Jurkat, Clone E6-1 (cell line): ENCODE measurements at regions not wholly inside any gene's neighbourhood (a gene's known extent, or its start where the extent isn't known, plus 50 kb on each side); places are given as distances from the start of the nearest gene placed in this dataset.

Experiments
- DNase-seq: peaks from one replicate; pipeline ENCODE4 v3.0.0-alpha.2; 2011; ENCODE audit warnings: low read depth, low spot score
- H3K4me3 ChIP-seq: 2 replicates; pipeline ENCODE4 v1.5.1; 2011; ENCODE audit warnings: mild to moderate bottlenecking, low read length, control low read depth, moderate library complexity

DNA sequence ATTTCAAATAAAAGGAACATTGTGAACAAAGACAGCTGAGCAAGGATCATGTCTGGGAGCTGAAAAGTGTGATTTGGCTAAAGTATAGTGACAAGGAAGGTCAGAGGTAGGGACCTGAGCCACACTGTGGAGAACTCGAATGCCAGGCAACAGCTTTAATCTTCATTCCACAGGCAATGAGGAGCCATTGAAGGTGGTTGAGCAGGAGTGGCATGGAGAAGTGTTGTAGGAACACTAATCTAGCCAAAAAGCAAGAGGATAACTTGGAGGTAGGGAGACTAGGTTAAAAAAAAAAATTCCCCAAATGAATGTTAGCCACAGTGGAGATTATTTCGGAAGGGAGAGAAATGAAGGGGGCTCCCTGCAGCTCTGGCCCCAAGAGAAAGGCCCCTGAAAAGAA, 286.9 kb downstream of the BCOR start:
- DNase-seq, result no peak
- no peak overlapping the region for H3K4me3 ChIP-seq

DNA sequence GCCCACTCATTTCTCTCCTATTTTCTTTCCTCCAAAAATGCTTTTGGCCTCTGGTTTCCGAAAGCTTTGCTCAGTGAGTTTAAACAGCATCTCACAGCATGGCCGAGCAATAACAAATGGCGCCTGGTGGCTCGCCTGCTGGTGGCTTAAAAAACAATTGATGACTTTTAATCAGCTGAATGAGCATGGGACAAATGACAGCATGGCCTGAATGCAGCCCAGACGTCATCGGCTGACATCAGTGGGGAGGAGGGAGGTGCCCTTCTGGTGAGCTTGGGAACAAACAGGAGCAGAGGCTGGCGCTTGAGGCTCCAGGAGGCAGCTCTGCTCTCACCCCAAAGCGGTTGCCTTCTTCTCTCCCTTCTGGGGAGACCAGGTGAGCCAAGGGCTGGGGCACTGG, 286.4 kb downstream of the BCOR start:
- DNase-seq, result no peak
- H3K4me3 ChIP-seq, result no peak overlapping the region

DNA sequence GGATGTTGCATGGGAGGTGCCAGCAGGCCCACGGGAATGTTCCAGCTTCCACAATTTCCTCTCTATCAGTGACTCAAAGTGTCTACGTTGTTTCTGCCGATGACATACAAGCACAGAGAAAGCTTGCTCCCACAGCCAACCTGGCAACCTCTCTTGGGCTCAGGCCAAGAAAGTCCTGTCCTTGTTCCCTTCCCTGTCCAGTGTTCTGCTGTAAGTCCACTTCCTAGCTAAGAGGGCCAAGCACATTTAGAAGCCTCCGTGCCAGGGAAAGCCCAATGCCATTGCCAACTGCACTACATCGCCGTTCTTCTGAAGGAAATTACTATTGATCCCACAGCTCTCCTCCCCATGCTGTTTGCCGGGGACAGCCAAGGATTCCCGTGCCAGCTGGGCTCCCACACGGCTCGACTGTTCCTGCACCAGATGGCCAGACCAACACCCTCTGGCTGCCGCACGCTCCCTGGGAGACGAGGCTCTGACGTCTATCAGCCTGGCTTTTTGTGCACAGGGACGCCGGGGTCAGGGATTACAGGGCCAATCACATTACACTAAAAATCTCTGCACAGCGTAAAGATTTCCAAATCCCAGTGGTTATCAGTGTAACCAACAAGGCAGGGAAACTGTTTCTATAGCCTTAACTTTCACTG, 284.0 kb downstream of the BCOR start:
- no peak for DNase-seq
- no peak overlapping the region for H3K4me3 ChIP-seq

DNA sequence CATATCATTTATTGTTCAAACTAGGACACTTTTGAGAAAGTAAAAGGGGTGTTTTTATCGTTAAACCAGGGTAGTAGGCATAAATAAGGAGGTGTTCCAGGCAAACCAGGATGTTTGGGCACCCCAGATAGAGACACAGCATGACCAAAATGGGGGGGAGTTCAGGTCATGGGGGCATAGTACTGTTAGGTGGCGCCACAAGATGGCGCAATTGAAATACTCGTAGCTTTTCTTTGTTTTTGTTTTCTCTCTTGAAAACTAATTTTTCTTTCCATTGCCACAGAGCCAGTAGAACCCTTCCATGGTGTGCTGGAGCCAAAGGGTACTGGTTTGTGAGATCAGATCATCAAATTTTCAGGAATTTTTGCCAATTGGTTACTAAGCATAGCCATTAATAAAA, 283.4 kb downstream of the BCOR start:
- H3K4me3 ChIP-seq, result no peak overlapping the region
- peak; percentile 54 for DNase-seq

DNA sequence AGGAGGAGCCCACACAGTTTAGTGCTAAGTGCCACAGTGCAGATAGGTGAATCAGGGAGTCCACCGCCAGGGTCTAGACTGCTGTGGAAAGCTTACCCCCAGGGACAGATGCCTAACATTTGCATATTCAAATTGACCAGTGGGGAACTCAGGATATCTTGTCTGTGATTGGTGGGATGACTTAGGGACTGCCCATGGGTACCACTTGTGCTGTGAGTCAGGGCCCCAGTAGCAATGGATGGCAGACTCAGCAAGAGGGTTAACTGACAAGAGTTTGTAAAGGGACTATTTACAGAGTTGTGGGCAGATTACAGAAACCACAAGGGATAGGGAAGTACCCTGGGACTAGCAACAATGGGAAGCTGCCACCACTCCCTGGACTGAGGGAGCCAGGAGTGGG, 282.1 kb downstream of the BCOR start:
- H3K4me3 ChIP-seq, result no peak overlapping the region
- peak; percentile 53 for DNase-seq

DNA sequence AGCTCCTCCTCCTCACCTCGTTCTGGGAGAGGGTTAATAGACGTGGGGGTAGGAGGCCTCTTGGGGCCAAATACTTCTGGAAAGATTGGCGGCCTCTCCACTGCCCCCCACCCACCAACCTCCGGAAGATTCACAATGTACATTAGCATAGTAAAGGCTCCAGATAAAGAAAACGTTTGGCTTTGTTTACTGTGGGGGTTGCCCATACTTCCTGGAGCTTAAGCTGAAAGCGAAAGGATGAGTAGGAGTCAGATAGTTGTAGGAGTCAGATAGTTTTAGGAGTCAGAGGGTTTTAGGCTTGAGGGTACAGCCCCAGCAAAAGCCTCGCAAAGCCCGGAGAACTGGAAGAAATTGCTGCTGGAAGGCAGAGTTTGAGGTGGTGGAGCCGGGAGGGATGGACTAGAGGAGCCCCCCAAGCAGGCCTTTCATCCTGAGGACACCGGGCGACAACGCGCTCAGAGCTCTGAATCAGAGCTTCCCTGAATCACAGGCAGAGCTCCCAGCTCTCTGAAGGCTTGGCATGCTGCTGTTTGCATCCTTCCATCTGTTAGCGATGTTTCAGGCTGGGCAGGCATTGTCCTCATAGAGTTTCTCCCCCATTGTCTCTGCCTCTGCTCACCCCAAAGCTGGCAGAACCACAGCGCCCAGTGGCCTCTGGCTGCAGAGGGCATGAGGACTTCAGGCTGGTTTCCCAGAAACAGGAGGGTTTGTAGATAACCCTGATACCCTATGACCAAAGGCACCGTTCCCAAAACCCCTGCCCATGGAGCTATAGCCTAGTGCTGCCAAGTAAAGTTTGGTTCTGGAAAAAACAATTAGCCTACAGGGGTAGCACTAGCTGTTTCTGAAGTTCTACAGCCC, 280.7 kb downstream of the BCOR start:
- peak; percentile 39 for DNase-seq
- no peak overlapping the region; the same call in 1 of the 2 replicates for H3K4me3 ChIP-seq

DNA sequence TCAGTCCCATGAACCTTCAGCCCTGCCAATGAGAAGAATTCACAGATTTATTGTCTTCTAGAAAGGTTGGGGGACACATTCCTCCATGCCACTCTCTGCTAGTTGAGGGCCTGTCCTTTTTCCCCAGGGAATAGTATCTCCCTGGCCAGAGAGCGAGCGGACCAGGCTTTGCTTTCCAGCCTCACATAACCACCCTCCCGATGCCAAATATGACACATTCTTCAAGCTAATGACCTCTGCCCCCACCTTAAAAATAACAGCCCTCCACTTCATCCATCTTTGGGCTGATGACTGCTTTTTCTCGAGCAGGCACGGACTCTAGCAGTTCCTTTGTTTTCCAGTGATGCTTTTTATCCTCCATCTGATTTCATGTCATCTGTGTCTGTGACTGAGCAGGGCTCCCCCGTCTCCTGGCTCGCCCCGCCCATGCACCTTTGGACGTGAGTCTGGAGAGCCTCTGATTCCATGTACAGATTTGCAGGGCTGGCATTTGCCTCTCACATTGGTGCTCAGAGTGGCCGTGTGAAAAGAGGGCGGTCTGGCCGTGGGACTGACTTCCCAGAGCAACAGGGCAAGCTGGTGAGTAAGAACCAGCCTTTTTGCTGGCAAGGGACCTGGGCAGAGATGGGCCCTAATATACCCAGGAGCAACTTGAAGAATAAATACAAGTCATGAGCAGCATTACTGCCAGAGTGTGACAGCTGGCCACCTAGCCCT, 279.8 kb downstream of the BCOR start:
- no peak overlapping the region for H3K4me3 ChIP-seq
- DNase-seq, result no peak

DNA sequence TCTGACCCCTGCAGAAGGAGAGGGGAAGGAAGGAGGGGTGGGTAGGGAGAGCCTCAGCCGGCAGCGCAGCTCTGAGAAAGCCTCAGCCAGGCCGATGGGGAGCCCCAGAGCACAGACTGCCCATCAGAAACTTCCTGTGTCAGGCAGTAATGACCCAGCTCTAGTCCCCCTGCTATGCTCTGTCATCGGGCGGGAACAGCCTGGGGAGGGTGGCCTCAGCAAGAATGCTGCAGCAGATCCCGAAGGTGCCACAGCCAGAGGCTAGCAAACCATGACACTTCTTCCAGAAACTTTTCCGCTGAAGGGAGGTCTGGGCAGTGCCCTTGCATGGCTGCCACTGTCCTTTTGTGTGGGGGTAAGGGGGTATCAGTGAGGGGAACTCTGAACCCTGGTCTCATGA, 279.0 kb downstream of the BCOR start:
- DNase-seq, result no peak
- no peak overlapping the region for H3K4me3 ChIP-seq

DNA sequence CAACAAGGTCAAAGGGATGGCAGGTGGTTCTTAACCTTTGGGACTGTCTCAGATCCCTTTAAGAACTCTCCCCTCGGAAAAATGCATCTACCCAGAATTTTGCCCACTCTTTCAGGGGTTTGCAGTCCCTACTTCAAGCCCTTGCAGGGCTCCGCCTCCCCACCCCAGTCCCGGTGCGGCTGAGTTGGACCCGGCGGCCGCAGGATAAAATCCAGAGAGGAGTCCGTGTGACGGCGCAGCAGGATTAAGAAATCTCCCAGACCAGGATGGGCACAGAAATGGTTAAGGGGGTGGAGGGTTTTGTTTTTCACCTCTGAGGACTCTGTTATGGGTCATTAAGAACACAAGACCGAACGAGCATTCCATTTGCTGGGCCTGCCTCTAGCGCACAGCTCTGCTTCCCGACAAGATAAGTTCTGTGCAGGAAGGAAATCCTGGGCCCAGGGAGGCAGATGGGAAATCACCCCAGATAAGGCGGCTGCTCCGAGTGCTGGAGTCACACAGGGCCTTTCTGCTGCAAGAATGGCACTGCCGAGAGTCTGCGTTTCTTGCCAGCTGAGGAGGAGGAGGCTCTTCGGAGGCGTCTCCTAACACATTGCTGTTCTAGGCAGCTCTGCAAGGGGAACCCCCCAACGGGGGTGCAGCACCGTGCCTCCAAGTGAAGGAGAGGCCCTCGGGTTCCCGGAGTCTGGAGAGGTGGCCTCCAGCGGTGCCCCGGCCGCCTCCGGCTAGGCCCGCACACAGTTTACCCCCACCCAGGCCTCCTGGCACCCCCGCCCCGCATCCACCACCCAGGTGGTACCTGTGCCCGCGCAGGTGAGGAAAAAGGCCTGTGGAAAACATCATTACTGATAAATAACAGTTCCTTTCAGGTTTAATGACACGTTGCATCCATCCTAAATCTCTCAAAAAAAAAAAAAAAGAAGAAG, 277.6 kb downstream of the BCOR start:
- DNase-seq, result no peak
- no peak overlapping the region for H3K4me3 ChIP-seq

DNA sequence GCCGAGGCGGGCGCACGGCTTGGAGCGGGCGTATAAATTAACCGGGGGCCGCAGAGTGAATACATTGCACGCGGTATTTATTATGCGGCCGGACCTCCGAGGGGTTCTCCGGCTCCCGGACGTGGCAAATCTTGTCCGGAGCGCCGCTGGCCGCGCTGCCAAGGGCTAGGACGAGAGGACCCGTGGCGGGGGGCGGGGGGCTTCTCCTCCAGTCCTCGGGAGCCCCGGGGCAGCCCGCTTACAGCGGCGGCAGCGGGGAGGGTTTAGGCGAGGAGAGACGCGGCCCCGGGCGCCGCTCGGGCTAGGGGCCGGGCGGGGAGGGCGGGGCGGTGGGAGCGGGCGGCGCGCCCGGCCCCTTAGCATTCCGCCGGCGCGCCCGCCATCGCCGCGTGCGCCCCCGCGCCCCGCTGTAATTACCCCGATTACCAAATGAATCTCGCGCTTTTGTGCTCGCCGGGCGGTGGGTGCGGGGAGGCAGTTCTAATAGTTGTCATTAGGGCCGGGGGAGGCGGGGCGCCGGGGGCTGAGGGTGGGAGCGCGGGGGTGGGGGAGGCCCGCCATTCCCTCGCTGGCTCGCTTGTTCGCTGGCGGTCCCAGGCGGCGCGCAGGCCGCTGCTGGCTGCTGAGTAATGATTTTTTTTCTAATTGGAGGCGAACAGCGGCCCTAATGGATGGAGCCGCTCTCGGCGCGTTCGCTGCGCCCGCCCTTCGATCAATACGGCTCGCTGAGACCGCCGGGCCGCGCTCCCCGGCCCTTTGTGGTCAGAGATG, 276.6 kb downstream of the BCOR start:
- H3K4me3 ChIP-seq, result no peak overlapping the region
- no peak for DNase-seq

DNA sequence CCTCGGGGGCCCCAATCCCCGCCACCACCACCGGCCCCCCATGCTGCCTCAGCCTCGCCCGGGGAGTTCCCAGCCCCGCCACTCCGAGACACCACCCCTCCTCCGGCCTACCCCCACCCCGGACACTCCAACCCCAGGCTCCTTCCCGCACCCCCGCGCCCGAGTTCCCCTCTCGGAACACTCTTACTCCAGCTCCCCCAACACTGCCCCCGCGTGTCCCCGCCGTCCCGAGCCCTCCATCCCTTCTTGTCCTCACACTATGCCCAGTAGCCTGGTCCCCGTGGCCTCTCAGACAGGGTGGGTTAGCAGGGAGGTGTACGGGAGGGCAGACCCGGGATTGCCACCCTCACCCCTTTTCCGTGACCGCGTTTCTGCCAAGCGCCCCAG, 276.1 kb downstream of the BCOR start:
- no peak overlapping the region for H3K4me3 ChIP-seq
- DNase-seq, result no peak

DNA sequence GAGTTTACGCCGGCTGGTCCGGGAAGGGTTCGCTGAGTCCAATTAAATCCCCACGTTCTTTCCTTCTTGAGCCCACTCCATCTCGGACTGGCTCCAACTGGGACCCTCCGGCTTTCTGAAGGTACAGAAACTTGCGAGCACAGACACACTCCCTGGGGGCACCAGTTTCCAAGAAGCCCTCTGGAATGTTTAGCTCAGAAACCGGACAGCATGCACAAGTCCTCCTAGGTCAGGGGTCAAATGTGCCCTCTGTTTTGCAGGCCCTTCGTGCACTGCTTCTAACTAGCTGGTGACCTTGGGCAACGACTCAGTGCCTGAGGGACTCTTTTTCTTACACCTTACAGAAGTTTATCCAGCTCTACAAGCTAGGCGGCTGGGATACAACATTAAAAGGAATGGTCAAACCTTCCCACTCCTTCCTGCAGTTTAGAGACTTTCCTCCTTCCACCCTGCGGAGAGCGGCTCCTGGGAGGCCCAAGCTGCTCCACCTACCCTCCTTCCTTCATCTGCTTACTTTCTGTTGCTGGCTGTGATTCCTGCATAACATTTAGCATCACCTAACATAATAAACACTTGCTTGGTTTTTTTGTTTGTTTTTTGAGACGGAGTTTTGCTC, 275.5 kb downstream of the BCOR start:
- DNase-seq, result no peak
- no peak overlapping the region for H3K4me3 ChIP-seq

DNA sequence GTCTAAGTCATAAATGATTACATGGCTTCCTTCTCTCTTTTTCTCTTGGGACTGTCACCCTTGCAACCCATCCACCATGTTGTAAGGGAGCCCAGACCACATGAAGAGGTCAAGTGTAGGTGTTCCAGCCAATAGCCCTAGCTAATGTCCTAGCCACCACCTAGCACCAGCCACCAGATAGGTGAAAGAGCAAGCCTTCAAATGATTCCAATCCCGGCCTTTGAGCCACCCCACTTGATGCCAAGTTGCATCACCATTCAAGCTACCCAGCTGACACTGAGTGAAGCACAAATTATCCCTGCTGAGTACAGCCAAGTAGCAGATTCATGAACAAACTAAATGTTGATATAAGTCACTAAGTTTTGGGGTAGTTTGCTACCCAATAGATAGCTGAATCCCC, 274.3 kb downstream of the BCOR start:
- no peak overlapping the region for H3K4me3 ChIP-seq
- DNase-seq, result no peak

DNA sequence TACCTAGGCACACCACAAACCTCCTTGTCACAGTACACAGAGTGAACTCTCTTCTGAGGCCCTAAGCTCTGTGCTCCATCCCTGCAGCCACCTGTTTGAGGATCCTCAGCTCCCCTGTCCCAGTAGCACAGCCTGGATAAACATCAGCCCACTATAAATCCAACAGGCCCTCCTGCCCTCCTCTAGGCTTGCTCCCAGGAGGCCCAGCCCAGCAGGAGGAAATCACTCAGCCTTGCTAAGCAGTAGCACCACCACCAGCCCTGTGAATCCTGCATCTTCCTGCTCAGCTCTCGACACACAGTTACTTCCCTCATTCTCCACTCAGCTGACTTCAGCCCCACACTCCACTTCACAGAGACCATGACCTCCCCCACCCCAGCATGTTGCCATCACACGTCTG, 273.9 kb downstream of the BCOR start:
- peak; percentile 28 for DNase-seq
- H3K4me3 ChIP-seq, result no peak overlapping the region

DNA sequence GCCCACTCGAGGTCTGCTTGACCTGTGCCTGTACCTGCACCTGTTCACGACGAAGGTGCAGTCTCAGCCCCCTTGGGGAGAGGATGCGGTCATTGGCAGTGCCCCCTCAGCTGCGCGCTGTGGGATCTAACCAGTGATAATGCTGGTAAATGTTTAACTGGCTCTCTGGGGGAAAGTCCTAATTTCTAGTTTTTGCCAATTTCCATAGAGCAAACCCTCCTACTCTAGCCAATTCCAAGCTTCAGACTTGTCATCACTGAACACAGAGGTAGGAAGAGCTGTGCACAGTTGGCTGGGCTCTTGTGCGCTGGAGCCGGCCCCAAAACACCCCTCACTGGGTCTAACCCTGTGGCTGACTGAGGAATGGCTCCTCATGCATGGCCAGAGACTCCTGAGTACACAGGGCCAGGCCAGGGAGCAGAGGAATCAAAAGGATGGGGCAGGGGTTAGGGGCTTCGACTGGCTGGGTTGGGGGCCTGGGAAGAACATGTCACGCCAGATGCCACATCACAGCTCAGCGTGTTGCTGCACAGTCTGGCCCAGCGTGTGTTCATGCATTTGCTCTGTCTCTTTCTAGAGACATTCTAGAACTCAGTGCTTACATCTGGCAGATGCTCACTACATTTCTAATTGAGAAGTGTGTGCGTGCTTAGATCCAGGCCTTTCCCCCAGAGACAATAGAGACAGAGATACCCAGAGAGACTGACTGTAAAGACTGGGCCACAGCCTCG, 270.8 kb downstream of the BCOR start:
- no peak overlapping the region for H3K4me3 ChIP-seq
- DNase-seq, result no peak

DNA sequence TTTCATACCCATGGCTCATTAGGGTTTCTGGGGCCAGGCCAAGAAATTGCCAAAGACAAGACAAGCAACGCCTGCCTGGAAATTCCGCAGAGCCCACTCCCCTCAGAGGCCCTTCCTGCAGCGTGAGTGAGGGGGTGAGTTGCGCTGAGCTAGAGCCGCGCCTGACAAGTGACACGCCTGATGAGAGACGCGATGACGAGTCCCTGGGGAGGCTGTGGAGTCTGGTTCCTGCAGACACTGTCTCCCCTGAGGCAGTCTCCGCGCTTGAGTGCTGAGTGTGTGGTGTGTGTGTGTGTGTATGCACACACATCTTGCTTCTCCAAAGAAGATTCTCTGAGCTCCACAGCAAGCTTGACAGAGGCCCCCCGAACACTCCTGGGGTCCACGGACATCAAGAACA, 269.8 kb downstream of the BCOR start:
- no peak for DNase-seq
- no peak overlapping the region for H3K4me3 ChIP-seq

DNA sequence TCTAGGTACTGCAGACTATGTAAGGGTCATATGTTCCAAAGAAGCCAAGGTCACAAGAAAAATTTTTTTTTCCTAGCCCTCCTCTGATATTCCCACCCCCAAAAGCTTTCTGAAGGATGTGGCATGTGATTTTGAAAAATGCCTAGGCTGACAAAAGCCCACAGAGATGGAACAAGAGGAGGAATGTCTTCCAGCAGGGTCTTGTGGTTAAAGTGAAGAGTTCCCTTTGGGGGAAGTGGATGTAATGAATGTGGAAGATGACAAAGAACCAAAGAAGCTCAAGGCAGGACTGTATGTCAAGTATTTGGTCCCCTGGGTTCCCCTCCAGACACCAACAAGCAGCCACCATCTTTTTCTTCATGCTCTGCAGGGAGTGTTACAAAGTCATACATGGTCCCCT, 268.8 kb downstream of the BCOR start:
- DNase-seq, result no peak

DNA sequence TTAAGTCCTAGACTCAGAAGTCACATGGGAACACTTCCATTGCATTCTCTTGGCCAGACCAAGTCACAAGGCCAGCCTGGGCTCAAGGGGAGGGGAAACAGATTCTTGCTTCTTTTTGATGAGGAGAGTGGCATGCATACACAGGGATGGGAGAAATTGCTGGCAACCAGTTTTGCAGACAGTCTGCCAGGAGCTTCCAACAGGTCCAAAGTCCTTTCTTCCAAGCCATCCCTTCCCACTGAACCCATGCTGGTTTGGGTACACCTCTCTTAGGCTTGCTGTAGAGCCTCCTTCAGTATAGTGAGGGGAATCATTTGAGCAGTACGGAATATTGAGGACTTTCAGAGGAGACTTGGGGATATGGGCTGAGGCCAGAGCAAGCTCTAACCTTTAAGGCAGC, 267.8 kb downstream of the BCOR start:
- DNase-seq, result no peak
- no peak overlapping the region for H3K4me3 ChIP-seq

More for the DNA sequence above, 268.8 kb downstream of the BCOR start:
- H3K4me3 ChIP-seq, result no peak overlapping the region
